Calu3 (cell line): ENCODE measurements at regions not wholly inside any gene's neighbourhood (a gene's known extent, or its start where the extent isn't known, plus 50 kb on each side); places are given as distances from the start of the nearest gene placed in this dataset.

Source experiments
- BruUV-seq: library from RNA; stranded (reverse); fragments of 400-500 nt; replicated peaks from 2 replicates; lab custom pipeline; 2021; lab: Mats Ljungman, UMichigan
- CTCF ChIA-PET: fragments of 300-600 bp; sonication (Branson Sonifier 250); formaldehyde crosslinking; loops from one replicate; lab custom pipeline; 2022; ENCODE audit warnings: antibody characterized with exemption; lab: Charles Lee
- DNase-seq: peaks from one replicate; pipeline ENCODE4 v3.0.0; 2022
- H3K27ac Mint-ChIP-seq: one replicate; pipeline ENCODE4 v1.8.0; 2022; ENCODE audit warnings: mixed read lengths; ENCODE audit not compliant: unreplicated experiment
- H3K27me3 Mint-ChIP-seq: one replicate; pipeline ENCODE4 v1.8.0; 2022; ENCODE audit warnings: mixed read lengths; ENCODE audit not compliant: unreplicated experiment
- H3K36me3 Mint-ChIP-seq: one replicate; pipeline ENCODE4 v1.8.0; 2022; ENCODE audit warnings: mild to moderate bottlenecking, moderate library complexity, mixed read lengths; ENCODE audit not compliant: insufficient read depth, unreplicated experiment
- H3K4me1 Mint-ChIP-seq: one replicate; pipeline ENCODE4 v1.8.0; 2022; ENCODE audit warnings: mild to moderate bottlenecking, low read depth, mixed read lengths; ENCODE audit not compliant: unreplicated experiment
- H3K4me3 Mint-ChIP-seq: one replicate; pipeline ENCODE4 v1.8.0; 2022; ENCODE audit warnings: mild to moderate bottlenecking, low read depth, moderate library complexity, mixed read lengths; ENCODE audit not compliant: unreplicated experiment
- H3K9me3 Mint-ChIP-seq: one replicate; pipeline ENCODE4 v1.8.0; 2022; ENCODE audit warnings: low read depth, mixed read lengths; ENCODE audit not compliant: unreplicated experiment
- CTCF ChIP-seq: fragments of 200-600 bp; IDR thresholded peaks from one replicate; pipeline ENCODE4 v1.8.0; 2022; ENCODE audit warnings: antibody characterized with exemption; ENCODE audit not compliant: unreplicated experiment
- intact Hi-C: fragments of 100-400 bp; cut with micrococcal nuclease; formaldehyde crosslinking; loops from one replicate; pipeline ENCODE4 v1.10.0; 2022; ENCODE audit not compliant: unreplicated experiment

GRCh38 chr2:234615643-234616356, 118.9 kb upstream of the ARL4C start:
- no peak for DNase-seq
- no peak for TF ChIP-seq CTCF
- H3K4me1 Mint-ChIP-seq, result no peaks in the 10 kb centered on the region
- no TSS peak for BruUV-seq
- H3K36me3 Mint-ChIP-seq, result no peaks in the 10 kb centered on the region
- intact Hi-C loops, result no loop called here
- H3K27me3 Mint-ChIP-seq, result peaks cover 65% of the 10 kb centered on the region
- no peak overlapping the region for H3K27ac Mint-ChIP-seq
- H3K9me3 Mint-ChIP-seq, result peaks cover 4% of the 10 kb centered on the region
- CTCF ChIA-PET, result interaction anchor here (0.6 kb wide), 1 partner anchor 71 kb away, joined by 4 read pairs; no protein-coding TSS in a partner anchor
- H3K4me3 Mint-ChIP-seq, result no peak overlapping the region

- DNase-seq, result peak; percentile 19
- intact Hi-C loops, result no loop called here
- Mint-ChIP-seq H3K9me3 (peaks cover 4% of the 10 kb centered on the region), H3K27me3 (peaks cover 56% of the 10 kb centered on the region), H3K4me3 (no peak overlapping the region), H3K4me1 (no peaks in the 10 kb centered on the region), H3K36me3 (no peaks in the 10 kb centered on the region), H3K27ac (no peak overlapping the region)
- peak; percentile 30 for TF ChIP-seq CTCF
- CTCF ChIA-PET, result interaction anchor here (0.7 kb wide), 1 partner anchor 37 kb away, joined by 7 read pairs; no protein-coding TSS in a partner anchor
- no TSS peak for BruUV-seq
Measured at GRCh38 chr2:234611209-234611608, 114.3 kb upstream of the ARL4C start.

DNA sequence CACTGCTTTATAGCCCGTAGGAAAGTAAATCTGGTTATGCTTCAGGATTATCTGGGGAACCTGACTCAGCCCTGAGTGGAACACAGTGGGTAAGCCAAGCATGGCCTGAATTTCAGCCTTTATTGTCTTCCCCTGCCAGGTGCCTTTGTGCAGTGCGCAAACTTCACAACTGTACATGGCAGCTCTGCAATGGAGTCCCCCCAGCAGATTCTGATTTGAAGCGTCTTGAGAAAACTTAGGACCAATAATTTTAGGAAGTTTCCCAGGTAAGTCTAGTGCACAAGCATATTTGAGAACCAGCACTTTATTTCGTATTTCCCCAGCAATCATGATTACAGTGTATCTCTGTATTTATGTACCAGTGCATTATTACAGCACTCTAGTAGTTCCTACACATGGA, 112.1 kb upstream of the ARL4C start:
- H3K27me3 Mint-ChIP-seq, result peaks cover 58% of the 10 kb centered on the region
- H3K27ac Mint-ChIP-seq, result no peak overlapping the region
- no peak overlapping the region for H3K4me3 Mint-ChIP-seq
- no peaks in the 10 kb centered on the region for H3K36me3 Mint-ChIP-seq
- peaks cover 4% of the 10 kb centered on the region for H3K9me3 Mint-ChIP-seq
- no peak for TF ChIP-seq CTCF
- CTCF ChIA-PET, result no interaction called here
- intact Hi-C loops, result no loop called here
- BruUV-seq, result no TSS peak
- H3K4me1 Mint-ChIP-seq, result no peaks in the 10 kb centered on the region
- no peak for DNase-seq

DNA sequence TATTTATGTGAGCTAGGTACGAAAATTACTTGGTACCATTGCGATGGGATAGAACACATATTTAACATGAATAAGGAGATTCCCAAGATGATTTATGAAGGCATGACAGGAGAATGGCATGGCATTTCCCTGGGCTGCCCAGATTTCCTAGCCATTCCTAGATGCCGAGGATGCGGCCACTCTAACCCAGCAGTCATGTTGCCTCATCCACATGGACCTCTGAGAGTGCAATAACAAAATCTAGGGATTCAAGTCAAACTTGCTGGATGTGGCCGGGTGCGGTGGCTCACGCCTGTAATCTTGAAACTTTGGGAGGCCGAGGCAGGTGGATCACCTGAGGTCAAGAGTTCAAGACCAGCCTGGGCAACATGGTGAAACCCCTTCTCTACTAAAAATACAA, 110.8 kb upstream of the ARL4C start:
- no peak for TF ChIP-seq CTCF
- H3K27me3 Mint-ChIP-seq, result peaks cover 68% of the 10 kb centered on the region
- peaks cover 7% of the 10 kb centered on the region for H3K9me3 Mint-ChIP-seq
- H3K36me3 Mint-ChIP-seq, result no peaks in the 10 kb centered on the region
- H3K27ac Mint-ChIP-seq, result no peak overlapping the region
- no peak for DNase-seq
- H3K4me3 Mint-ChIP-seq, result no peak overlapping the region
- CTCF ChIA-PET, result no interaction called here
- intact Hi-C loops, result no loop called here
- no peaks in the 10 kb centered on the region for H3K4me1 Mint-ChIP-seq
- BruUV-seq, result no TSS peak
